Type B pancreatic cell (in vitro differentiated cells): ENCODE measurements at regions not wholly inside any gene's neighbourhood (a gene's known extent, or its start where the extent isn't known, plus 50 kb on each side); places are given as distances from the start of the nearest gene placed in this dataset.

Experiments
- DNase-seq: peaks from one replicate; pipeline ENCODE4 v3.0.0; 2021; ENCODE audit warnings: mixed read lengths; ENCODE audit not compliant: unreplicated experiment; ENCODE audit errors: extremely low spot score
- H3K27ac Mint-ChIP-seq: 2 replicates; pipeline ENCODE4 v1.8.0; 2021; ENCODE audit warnings: mild to moderate bottlenecking, mixed read lengths
- H3K27me3 Mint-ChIP-seq: 2 replicates; pipeline ENCODE4 v1.8.0; 2021; ENCODE audit warnings: mixed read lengths
- H3K36me3 Mint-ChIP-seq: 2 replicates; pipeline ENCODE4 v1.8.0; 2021; ENCODE audit warnings: mixed read lengths
- H3K4me1 Mint-ChIP-seq: one replicate; pipeline ENCODE4 v1.8.0; 2021; ENCODE audit warnings: mixed read lengths; ENCODE audit not compliant: unreplicated experiment
- H3K4me3 Mint-ChIP-seq: 2 replicates; pipeline ENCODE4 v1.8.0; 2021; ENCODE audit warnings: mild to moderate bottlenecking, mixed read lengths
- H3K9me3 Mint-ChIP-seq: 2 replicates; pipeline ENCODE4 v1.8.0; 2021; ENCODE audit warnings: mixed read lengths
- CTCF ChIP-seq: fragments of 200-600 bp; sonication (generic); conservative IDR thresholded peaks from 2 replicates; pipeline ENCODE4 v1.5.0; 2021; ENCODE audit warnings: antibody characterized with exemption, mild to moderate bottlenecking

- Mint-ChIP-seq H3K36me3 (no peaks in the 10 kb centered on the region), H3K27me3 (peaks cover 12% of the 10 kb centered on the region), H3K4me1 (peaks cover 5% of the 10 kb centered on the region), H3K9me3 (no peaks in the 10 kb centered on the region), H3K4me3 (no peak overlapping the region), H3K27ac (no peak overlapping the region)
- TF ChIP-seq CTCF, result no peak
- DNase-seq, result no peak
Measured at GRCh38 chr5:79868163-79868670, 122.8 kb downstream of the MTX3 start.

GRCh38 chr5:79865579-79865978, 125.5 kb downstream of the MTX3 start:
- Mint-ChIP-seq H3K4me3 (no peak overlapping the region), H3K27me3 (peaks cover 12% of the 10 kb centered on the region), H3K36me3 (no peaks in the 10 kb centered on the region), H3K27ac (no peak overlapping the region), H3K9me3 (no peaks in the 10 kb centered on the region), H3K4me1 (no peaks in the 10 kb centered on the region)
- DNase-seq, result no peak
- no peak for TF ChIP-seq CTCF

GRCh38 chr5:79864364-79864763, 126.7 kb downstream of the MTX3 start:
- Mint-ChIP-seq H3K36me3 (no peaks in the 10 kb centered on the region), H3K4me3 (no peak overlapping the region), H3K9me3 (no peaks in the 10 kb centered on the region), H3K27me3 (peaks cover 12% of the 10 kb centered on the region), H3K27ac (no peak overlapping the region), H3K4me1 (no peaks in the 10 kb centered on the region)
- no peak for TF ChIP-seq CTCF
- DNase-seq, result no peak

GRCh38 chr5:79859588-79859987, 131.5 kb downstream of the MTX3 start:
- H3K27ac Mint-ChIP-seq, result no peak overlapping the region
- no peak for DNase-seq
- no peaks in the 10 kb centered on the region for H3K9me3 Mint-ChIP-seq
- H3K4me1 Mint-ChIP-seq, result no peaks in the 10 kb centered on the region
- TF ChIP-seq CTCF, result no peak
- H3K4me3 Mint-ChIP-seq, result no peak overlapping the region
- H3K27me3 Mint-ChIP-seq, result peaks cover 22% of the 10 kb centered on the region
- H3K36me3 Mint-ChIP-seq, result no peaks in the 10 kb centered on the region

GRCh38 chr5:79858410-79858723, 132.7 kb downstream of the MTX3 start:
- H3K4me1 Mint-ChIP-seq, result no peaks in the 10 kb centered on the region
- H3K36me3 Mint-ChIP-seq, result no peaks in the 10 kb centered on the region
- H3K9me3 Mint-ChIP-seq, result no peaks in the 10 kb centered on the region
- no peak overlapping the region for H3K4me3 Mint-ChIP-seq
- peaks cover 28% of the 10 kb centered on the region for H3K27me3 Mint-ChIP-seq
- H3K27ac Mint-ChIP-seq, result no peak overlapping the region
- TF ChIP-seq CTCF, result no peak
- DNase-seq, result no peak
